BE2C (cell line): ENCODE measurements at regions not wholly inside any gene's neighbourhood (a gene's known extent, or its start where the extent isn't known, plus 50 kb on each side); places are given as distances from the start of the nearest gene placed in this dataset.
A peak's percentile ranks its signal among the peaks of the same experiment; 100 is the strongest.

Experiments used
- DNase-seq: peaks from one replicate; pipeline ENCODE4 v3.0.0-alpha.2; 2020
- H3K27me3 ChIP-seq: fragments of 250-450 bp; sonication (Bioruptor Pico); 2 replicates; pipeline ENCODE4 v1.5.1; 2020; ENCODE audit warnings: mild to moderate bottlenecking
- H3K36me3 ChIP-seq: fragments of 250-450 bp; sonication (Bioruptor Pico); 2 replicates; pipeline ENCODE4 v1.5.1; 2020; ENCODE audit warnings: mild to moderate bottlenecking
- H3K4me1 ChIP-seq: fragments of 250-450 bp; sonication (Bioruptor Pico); 2 replicates; pipeline ENCODE4 v1.5.1; 2020
- H3K4me3 ChIP-seq: 2 replicates; pipeline ENCODE4 v1.5.1; 2011; ENCODE audit warnings: low read depth, low read length
- H3K9me3 ChIP-seq: fragments of 250-450 bp; sonication (Bioruptor Pico); 2 replicates; pipeline ENCODE4 v1.5.1; 2020
- TF ChIP-seq, protein P1 (sequence below): IDR thresholded peaks from 2 replicates; pipeline ENCODE4 v1.5.1; 2012; ENCODE audit warnings: mild to moderate bottlenecking, low read depth, low read length

DNA sequence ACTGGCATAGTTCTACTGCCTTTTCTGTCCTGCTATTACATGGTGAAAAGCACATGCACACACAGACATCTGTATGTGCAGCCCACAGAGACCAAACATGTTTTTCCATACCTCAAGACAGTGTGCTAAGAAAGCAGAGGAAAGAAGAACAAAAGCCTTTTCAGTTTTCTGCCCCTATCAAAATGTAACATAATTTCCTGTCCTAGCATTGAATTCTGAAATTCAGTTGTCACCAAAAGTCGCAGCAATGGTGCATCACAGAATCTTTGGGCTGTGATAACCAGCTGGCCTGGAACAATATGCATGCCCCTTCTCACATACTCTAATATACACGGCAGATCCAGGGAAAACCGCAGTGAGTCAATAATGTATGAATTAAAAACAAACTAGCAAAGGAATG lies 153.8 kb upstream of the RAP2B start:
- TF ChIP-seq, protein P1, sequence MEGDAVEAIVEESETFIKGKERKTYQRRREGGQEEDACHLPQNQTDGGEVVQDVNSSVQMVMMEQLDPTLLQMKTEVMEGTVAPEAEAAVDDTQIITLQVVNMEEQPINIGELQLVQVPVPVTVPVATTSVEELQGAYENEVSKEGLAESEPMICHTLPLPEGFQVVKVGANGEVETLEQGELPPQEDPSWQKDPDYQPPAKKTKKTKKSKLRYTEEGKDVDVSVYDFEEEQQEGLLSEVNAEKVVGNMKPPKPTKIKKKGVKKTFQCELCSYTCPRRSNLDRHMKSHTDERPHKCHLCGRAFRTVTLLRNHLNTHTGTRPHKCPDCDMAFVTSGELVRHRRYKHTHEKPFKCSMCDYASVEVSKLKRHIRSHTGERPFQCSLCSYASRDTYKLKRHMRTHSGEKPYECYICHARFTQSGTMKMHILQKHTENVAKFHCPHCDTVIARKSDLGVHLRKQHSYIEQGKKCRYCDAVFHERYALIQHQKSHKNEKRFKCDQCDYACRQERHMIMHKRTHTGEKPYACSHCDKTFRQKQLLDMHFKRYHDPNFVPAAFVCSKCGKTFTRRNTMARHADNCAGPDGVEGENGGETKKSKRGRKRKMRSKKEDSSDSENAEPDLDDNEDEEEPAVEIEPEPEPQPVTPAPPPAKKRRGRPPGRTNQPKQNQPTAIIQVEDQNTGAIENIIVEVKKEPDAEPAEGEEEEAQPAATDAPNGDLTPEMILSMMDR, result no peak
- no peaks in the 10 kb centered on the region for H3K4me1 ChIP-seq
- no peaks in the 10 kb centered on the region for H3K36me3 ChIP-seq

DNA sequence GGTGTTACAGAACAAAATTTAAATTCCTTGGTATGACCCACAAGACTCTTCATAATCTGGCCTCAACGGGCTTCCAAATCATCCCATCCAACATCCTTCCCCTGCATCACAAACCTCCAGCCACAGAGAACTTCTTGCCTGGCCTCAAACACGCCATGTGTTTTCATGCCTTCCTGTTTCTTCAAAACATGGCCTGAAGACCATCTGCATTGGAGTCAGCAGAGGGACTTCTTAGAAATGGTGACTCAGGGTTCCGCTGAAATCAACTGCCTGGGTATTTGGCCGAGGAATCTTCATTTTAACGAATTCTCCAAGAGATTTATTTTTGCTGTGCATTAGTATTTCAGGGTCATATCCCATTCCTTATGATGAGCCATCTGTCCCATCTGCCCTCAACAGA lies 138.1 kb upstream of the RAP2B start:
- TF ChIP-seq, protein P1, result no peak
- Histone ChIP-seq H3K4me1 (no peaks in the 10 kb centered on the region), H3K4me3 (no peak overlapping the region), H3K27me3 (no peaks in the 10 kb centered on the region; the same call in 1 of the 2 replicates), H3K36me3 (no peaks in the 10 kb centered on the region), H3K9me3 (no peaks in the 10 kb centered on the region)
- DNase-seq, result no peak

More for the DNA sequence above, 153.8 kb upstream of the RAP2B start:
- H3K4me3 ChIP-seq, result no peak overlapping the region
- no peaks in the 10 kb centered on the region for H3K9me3 ChIP-seq
- no peaks in the 10 kb centered on the region for H3K27me3 ChIP-seq
- DNase-seq, result no peak

DNA sequence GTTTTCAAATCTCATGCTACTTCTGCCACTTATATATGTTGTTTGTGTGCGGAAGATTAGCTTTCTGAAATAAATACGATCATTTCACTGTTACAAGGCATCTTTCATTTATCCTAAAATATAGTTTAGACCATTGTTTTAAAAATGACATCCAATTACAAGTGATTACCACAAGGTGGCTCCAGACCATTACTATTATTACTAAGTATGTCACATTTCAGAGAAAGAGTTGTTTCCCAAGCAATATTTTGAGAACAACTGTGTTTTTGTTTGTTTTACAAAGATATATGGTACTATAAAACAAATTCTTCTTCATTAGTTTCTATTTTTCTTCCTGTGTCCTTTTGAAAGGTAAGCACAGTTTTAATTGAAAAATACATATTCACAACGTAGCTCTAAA lies 136.0 kb upstream of the RAP2B start:
- no peaks in the 10 kb centered on the region for H3K4me1 ChIP-seq
- H3K4me3 ChIP-seq, result no peak overlapping the region
- TF ChIP-seq, protein P1, result peak; percentile 45
- no peaks in the 10 kb centered on the region for H3K36me3 ChIP-seq
- H3K9me3 ChIP-seq, result no peaks in the 10 kb centered on the region
- H3K27me3 ChIP-seq, result no peaks in the 10 kb centered on the region; the same call in 1 of the 2 replicates
- DNase-seq, result no peak

DNA sequence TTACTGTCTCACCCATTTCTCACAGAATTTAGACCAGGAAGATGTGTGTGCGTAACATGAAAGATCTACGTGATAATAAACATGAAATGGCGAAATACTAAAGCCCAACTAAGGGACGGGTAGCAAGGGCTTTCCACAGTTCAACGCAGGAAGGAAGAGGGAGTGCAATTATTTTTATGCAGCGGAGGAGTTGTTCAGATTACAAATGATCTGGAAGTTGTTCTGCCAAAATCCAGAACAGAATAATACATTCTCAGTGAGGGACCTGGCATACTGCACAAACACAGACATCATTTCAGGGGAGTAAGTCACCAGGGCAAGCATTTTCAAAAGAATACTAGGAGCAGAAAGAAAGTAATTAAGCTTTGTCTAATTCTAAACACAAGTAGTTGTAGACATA lies 133.6 kb upstream of the RAP2B start:
- Histone ChIP-seq H3K36me3 (no peaks in the 10 kb centered on the region), H3K9me3 (no peaks in the 10 kb centered on the region), H3K4me1 (no peaks in the 10 kb centered on the region), H3K4me3 (no peak overlapping the region), H3K27me3 (no peaks in the 10 kb centered on the region; the same call in 1 of the 2 replicates)
- no peak for DNase-seq
- TF ChIP-seq, protein P1, result no peak

DNA sequence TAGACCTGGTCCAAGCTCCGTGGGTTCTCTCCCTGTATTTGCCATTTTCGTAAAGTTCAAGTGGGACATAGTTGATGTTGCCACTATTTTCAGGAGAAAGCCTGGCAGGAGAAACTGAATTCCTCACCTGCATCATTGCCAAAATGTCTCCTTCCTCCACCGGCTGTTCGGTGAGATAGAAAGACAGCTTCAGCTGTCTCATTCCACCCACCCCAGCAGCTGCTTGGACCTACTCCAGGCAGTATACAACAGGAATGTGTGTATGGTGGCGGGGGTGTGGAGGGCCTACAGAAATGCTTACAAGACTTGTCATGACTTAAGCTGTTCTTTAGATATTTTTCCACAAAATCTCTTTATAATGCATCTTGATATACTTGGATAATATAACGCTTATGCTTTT lies 132.7 kb upstream of the RAP2B start:
- Histone ChIP-seq H3K27me3 (no peaks in the 10 kb centered on the region; the same call in 1 of the 2 replicates), H3K4me1 (no peaks in the 10 kb centered on the region), H3K36me3 (no peaks in the 10 kb centered on the region), H3K9me3 (no peaks in the 10 kb centered on the region), H3K4me3 (no peak overlapping the region)
- TF ChIP-seq, protein P1, result no peak
- no peak for DNase-seq

GRCh38 chr3:153032891-153033290 lies 129.1 kb upstream of the RAP2B start:
- TF ChIP-seq, protein P1, result no peak

More at GRCh38 chr3:153032891-153033290, 129.1 kb upstream of the RAP2B start:
- Histone ChIP-seq H3K4me1 (no peaks in the 10 kb centered on the region), H3K36me3 (no peaks in the 10 kb centered on the region), H3K4me3 (no peak overlapping the region), H3K9me3 (no peaks in the 10 kb centered on the region), H3K27me3 (no peaks in the 10 kb centered on the region; the same call in 1 of the 2 replicates)
- DNase-seq, result no peak
